ENCODE measurements at regions not wholly inside any gene's neighbourhood (a gene's known extent, or its start where the extent isn't known, plus 50 kb on each side); places are given as distances from the start of the nearest gene placed in this dataset.

GRCh38 chr1:4553761-4554160 lies 100.6 kb upstream of the AJAP1 start:
- no peak overlapping the region for H3K4me3 ChIP-seq
- TF ChIP-seq CTCF (IDR thresholded peaks at IDR 0.05), result no peak
- TF ChIP-seq POLR2A (IDR thresholded peaks at IDR 0.05), result no peak
- H3K4me1 ChIP-seq, result no peaks in the 10 kb centered on the region
- intact Hi-C loops (cut with DNase I), result no loop called here
- H3K36me3 ChIP-seq, result no peaks in the 10 kb centered on the region
- H3K9me3 ChIP-seq, result peaks cover 0 to 3% (median 0%) of the 10 kb centered on the region in 12 donors
- H3K27me3 ChIP-seq, result peaks cover 0 to 14% (median 0%) of the 10 kb centered on the region in 9 donors
- 49 to 62% (median 52%) methylated on average over 4 of the region's 4 CpGs for WGBS, 4 donors
- DNase-seq, result no peak
- H3K27ac ChIP-seq, result no peak overlapping the region
- ATAC-seq, result no peak

GRCh38 chr1:4554271-4554865 lies 100.0 kb upstream of the AJAP1 start:
- no peak for DNase-seq
- H3K27me3 ChIP-seq, result peaks cover 0 to 14% (median 0%) of the 10 kb centered on the region in 9 donors
- no peak overlapping the region for H3K4me3 ChIP-seq
- TF ChIP-seq CTCF (IDR thresholded peaks at IDR 0.05) (no peak), POLR2A (IDR thresholded peaks at IDR 0.05) (no peak)
- ATAC-seq, result no peak
- 73 to 77% (median 75%) methylated on average over 12 of the region's 12 CpGs for WGBS, 4 donors
- intact Hi-C loops (cut with DNase I), result no loop called here
- no peaks in the 10 kb centered on the region for H3K4me1 ChIP-seq
- peaks cover 0 to 3% (median 0%) of the 10 kb centered on the region in 12 donors for H3K9me3 ChIP-seq
- no peaks in the 10 kb centered on the region for H3K36me3 ChIP-seq
- no peak overlapping the region for H3K27ac ChIP-seq

- ATAC-seq (no peak), DNase-seq (no peak)
- intact Hi-C loops (cut with DNase I), result no loop called here
- Histone ChIP-seq H3K27me3 (peaks cover 0 to 11% (median 0%) of the 10 kb centered on the region in 9 donors), H3K4me1 (no peaks in the 10 kb centered on the region), H3K4me3 (no peak overlapping the region), H3K36me3 (no peaks in the 10 kb centered on the region), H3K9me3 (no peaks in the 10 kb centered on the region), H3K27ac (no peak overlapping the region)
- 48 to 57% (median 55%) methylated on average over 5 of the region's 5 CpGs for WGBS, 4 donors
- TF ChIP-seq POLR2A (IDR thresholded peaks at IDR 0.05), result no peak
- TF ChIP-seq CTCF (IDR thresholded peaks at IDR 0.05), result no peak
Observed at GRCh38 chr1:4557949-4558348, 96.5 kb upstream of the AJAP1 start.

GRCh38 chr1:4561205-4561604 lies 93.2 kb upstream of the AJAP1 start:
- Histone ChIP-seq H3K9me3 (no peaks in the 10 kb centered on the region), H3K27me3 (peaks cover 0 to 28% (median 0%) of the 10 kb centered on the region in 9 donors), H3K36me3 (no peaks in the 10 kb centered on the region), H3K4me3 (no peak overlapping the region), H3K27ac (no peak overlapping the region), H3K4me1 (no peaks in the 10 kb centered on the region)
- ATAC-seq (no peak), DNase-seq (no peak)
- TF ChIP-seq POLR2A (IDR thresholded peaks at IDR 0.05) (no peak), CTCF (IDR thresholded peaks at IDR 0.05) (no peak)
- intact Hi-C loops (cut with DNase I), result no loop called here
- WGBS, 4 donors, result 15 to 53% (median 29%) methylated on average over 8 to 10 of the region's 10 CpGs
